HEK293 (cell line): ENCODE measurements at regions not wholly inside any gene's neighbourhood (a gene's known extent, or its start where the extent isn't known, plus 50 kb on each side); places are given as distances from the start of the nearest gene placed in this dataset.

Experiments used
- CTCF ChIA-PET: fragments of 350-600 bp; formaldehyde crosslinking; extraction: SDS; loops from one replicate; lab custom pipeline; 2021; ENCODE audit warnings: antibody characterized with exemption; lab: Yijun Ruan, JAX
- POLR2A ChIA-PET: fragments of 300-600 bp; formaldehyde crosslinking; extraction: SDS; loops from one replicate; lab custom pipeline; 2020; ENCODE audit warnings: antibody characterized with exemption, inconsistent platforms; lab: Yijun Ruan, JAX
- H3K27ac ChIP-seq: fragments of 200-500 bp; sonication (Bioruptor generic); 2 replicates; pipeline ENCODE4 v1.5.1; 2014; ENCODE audit warnings: low read depth, low read length, control low read depth, inconsistent platforms; ENCODE audit errors: extremely low read depth
- H3K36me3 ChIP-seq, 2 experiments: fragments of 200-500 bp in 1 of 2; sonication (Bioruptor generic) in 1 of 2; 1 replicate in 1 of 2; 2 replicates in 1 of 2; pipeline ENCODE4 v1.5.1; 2014 to 2017; ENCODE audit warnings: inconsistent platforms in 2 of 2, low read length in 2 of 2; ENCODE audit not compliant: control insufficient read depth in 2 of 2, insufficient read depth in 1 of 2
- H3K4me1 ChIP-seq: fragments of 200-500 bp; sonication (Bioruptor generic); 2 replicates; pipeline ENCODE4 v1.5.1; 2014; ENCODE audit warnings: mild to moderate bottlenecking, low read length, inconsistent platforms; ENCODE audit not compliant: control insufficient read depth, insufficient read depth
- H3K4me3 ChIP-seq: 2 replicates; pipeline ENCODE4 v1.5.1; 2011; ENCODE audit warnings: low read depth, mild to moderate bottlenecking, control low read depth, low read length, moderate library complexity
- H3K9me3 ChIP-seq: fragments of 200-500 bp; sonication (Bioruptor generic); 2 replicates; pipeline ENCODE4 v1.5.1; 2014; ENCODE audit warnings: low read depth, low read length, inconsistent platforms; ENCODE audit not compliant: control insufficient read depth, insufficient read depth
- KLF8 ChIP-seq: fragments of 450-650 bp; formaldehyde crosslinking; IDR thresholded peaks from 2 replicates; pipeline ENCODE4 v1.5.1; 2016; ENCODE audit warnings: missing biosample characterization, missing genetic modification characterization
- PRDM10 ChIP-seq: fragments of 450-650 bp; formaldehyde crosslinking; IDR thresholded peaks from 2 replicates; pipeline ENCODE4 v1.5.1; 2016; ENCODE audit warnings: missing biosample characterization, missing genetic modification characterization
- ZBTB48 ChIP-seq: fragments of 450-650 bp; formaldehyde crosslinking; IDR thresholded peaks from 2 replicates; pipeline ENCODE4 v1.5.1; 2016; ENCODE audit warnings: missing biosample characterization, missing genetic modification characterization
- ZBTB6 ChIP-seq: fragments of 450-650 bp; formaldehyde crosslinking; IDR thresholded peaks from 2 replicates; pipeline ENCODE4 v1.5.1; 2017; ENCODE audit warnings: missing biosample characterization, missing genetic modification characterization
- ZEB2 ChIP-seq: fragments of 450-650 bp; formaldehyde crosslinking; IDR thresholded peaks from 2 replicates; pipeline ENCODE4 v1.5.1; 2016; ENCODE audit warnings: missing biosample characterization, missing genetic modification characterization
- ZIC2 ChIP-seq: fragments of 450-650 bp; formaldehyde crosslinking; IDR thresholded peaks from 2 replicates; pipeline ENCODE4 v1.5.1; 2016; ENCODE audit warnings: missing biosample characterization, missing genetic modification characterization
- ZNF112 ChIP-seq: fragments of 450-650 bp; formaldehyde crosslinking; IDR thresholded peaks from 2 replicates; pipeline ENCODE4 v1.5.0; 2017; ENCODE audit warnings: missing biosample characterization, missing genetic modification characterization
- ZNF157 ChIP-seq: fragments of 450-650 bp; formaldehyde crosslinking; IDR thresholded peaks from 2 replicates; pipeline ENCODE4 v1.5.1; 2016; ENCODE audit warnings: missing biosample characterization, missing genetic modification characterization
- ZNF202 ChIP-seq: fragments of 450-650 bp; formaldehyde crosslinking; IDR thresholded peaks from 2 replicates; pipeline ENCODE4 v1.5.1; 2016; ENCODE audit warnings: missing biosample characterization, missing genetic modification characterization, borderline replicate concordance
- ZNF248 ChIP-seq: fragments of 450-650 bp; formaldehyde crosslinking; IDR thresholded peaks from 2 replicates; pipeline ENCODE4 v1.5.1; 2017; ENCODE audit warnings: missing biosample characterization, missing genetic modification characterization
- ZNF324 ChIP-seq: fragments of 450-650 bp; formaldehyde crosslinking; IDR thresholded peaks from 2 replicates; pipeline ENCODE4 v1.5.1; 2016; ENCODE audit warnings: missing biosample characterization, missing genetic modification characterization
- ZNF37A ChIP-seq: fragments of 450-650 bp; IDR thresholded peaks from 2 replicates; pipeline ENCODE4 v1.5.1; 2018; ENCODE audit warnings: missing biosample characterization, missing genetic modification characterization
- ZNF416 ChIP-seq: fragments of 450-650 bp; formaldehyde crosslinking; IDR thresholded peaks from 2 replicates; pipeline ENCODE4 v1.5.1; 2016; ENCODE audit warnings: missing biosample characterization, missing genetic modification characterization
- ZNF426 ChIP-seq: fragments of 450-650 bp; formaldehyde crosslinking; IDR thresholded peaks from 2 replicates; pipeline ENCODE4 v1.5.1; 2017; ENCODE audit warnings: missing biosample characterization, missing genetic modification characterization, mild to moderate bottlenecking, inconsistent platforms, moderate library complexity
- ZNF510 ChIP-seq: fragments of 450-650 bp; formaldehyde crosslinking; IDR thresholded peaks from 2 replicates; pipeline ENCODE4 v1.5.1; 2018; ENCODE audit warnings: mild to moderate bottlenecking, missing genetic modification characterization, missing biosample characterization; ENCODE audit not compliant: insufficient replicate concordance
- ZNF530 ChIP-seq: fragments of 450-650 bp; formaldehyde crosslinking; IDR thresholded peaks from 2 replicates; pipeline ENCODE4 v1.5.1; 2016; ENCODE audit warnings: low read depth, missing biosample characterization, missing genetic modification characterization
- ZNF560 ChIP-seq: fragments of 450-650 bp; formaldehyde crosslinking; IDR thresholded peaks from 2 replicates; pipeline ENCODE4 v1.5.1; 2017; ENCODE audit warnings: missing biosample characterization, missing genetic modification characterization, borderline replicate concordance
- ZNF596 ChIP-seq: fragments of 450-650 bp; IDR thresholded peaks from 2 replicates; pipeline ENCODE4 v1.5.0; 2018; ENCODE audit warnings: missing biosample characterization, mild to moderate bottlenecking, missing genetic modification characterization, moderate library complexity
- ZNF621 ChIP-seq: fragments of 450-650 bp; formaldehyde crosslinking; IDR thresholded peaks from 2 replicates; pipeline ENCODE4 v1.5.1; 2017; ENCODE audit warnings: missing biosample characterization, missing genetic modification characterization
- ZNF670 ChIP-seq: fragments of 450-650 bp; formaldehyde crosslinking; IDR thresholded peaks from 2 replicates; pipeline ENCODE4 v1.5.1; 2016; ENCODE audit warnings: missing biosample characterization, missing genetic modification characterization, low read depth
- ZSCAN16 ChIP-seq: fragments of 450-650 bp; formaldehyde crosslinking; IDR thresholded peaks from 2 replicates; pipeline ENCODE4 v1.5.1; 2016; ENCODE audit warnings: missing biosample characterization, missing genetic modification characterization
- ZSCAN23 ChIP-seq: fragments of 450-650 bp; formaldehyde crosslinking; IDR thresholded peaks from 2 replicates; pipeline ENCODE4 v1.5.1; 2016; ENCODE audit warnings: missing biosample characterization, missing genetic modification characterization
- TF ChIP-seq, protein P1 (sequence below): fragments of 450-650 bp; formaldehyde crosslinking; IDR thresholded peaks from 2 replicates; pipeline ENCODE4 v1.5.1; 2016; ENCODE audit warnings: missing biosample characterization, missing genetic modification characterization, low read depth

DNA sequence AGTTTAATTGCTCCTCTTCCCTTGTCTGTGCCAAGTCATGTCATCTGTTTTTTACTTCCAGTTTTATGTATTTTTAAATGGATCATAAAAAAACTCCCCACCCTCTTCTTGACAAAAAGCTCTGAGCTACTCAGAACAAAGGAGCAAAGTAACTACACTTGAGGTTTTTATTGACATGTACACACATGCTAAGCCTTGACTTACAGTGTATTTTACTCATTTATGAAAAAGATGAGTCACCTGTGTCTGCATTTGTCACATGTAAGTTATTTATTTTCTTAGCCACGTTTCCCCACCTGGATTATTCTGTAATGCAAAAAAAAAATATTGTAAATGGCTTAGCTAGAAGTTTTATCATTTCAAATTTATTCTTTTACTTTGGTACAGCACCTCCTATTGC is 628.8 kb upstream of the SLC35B3 start (continued):
- no peak for TF ChIP-seq ZNF37A
- no peak for TF ChIP-seq ZSCAN23
- no peak for TF ChIP-seq ZNF416
- no peak for TF ChIP-seq ZNF670 (tag by site-specific recombination)
- no peak for TF ChIP-seq ZBTB48 (tag by site-specific recombination)
- TF ChIP-seq ZNF560 (tag by site-specific recombination), result no peak
- TF ChIP-seq ZNF324 (tag by site-specific recombination), result no peak

DNA sequence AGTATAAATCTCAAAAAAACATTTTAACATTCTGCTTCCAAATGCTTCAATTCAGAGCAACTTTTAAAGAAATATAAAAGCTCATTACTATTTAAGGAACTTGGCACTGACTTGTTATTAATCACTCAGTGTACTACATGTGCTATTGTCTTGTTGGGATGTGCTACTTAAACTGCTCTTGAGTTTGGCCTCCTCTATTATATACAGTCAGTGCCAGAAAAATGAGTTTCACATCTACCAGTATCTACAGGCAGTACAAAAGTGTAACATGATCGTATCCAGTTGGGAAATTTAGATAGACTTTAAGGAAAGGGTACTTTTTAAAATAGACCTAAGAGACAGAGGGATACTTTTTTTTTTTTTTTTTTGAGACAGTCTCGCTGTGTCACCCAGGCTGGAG is 627.3 kb upstream of the SLC35B3 start:
- H3K27ac ChIP-seq, result no peak overlapping the region
- no peak overlapping the region for H3K4me3 ChIP-seq
- no peaks in the 10 kb centered on the region for H3K36me3 ChIP-seq
- TF ChIP-seq ZNF248 (tag by site-specific recombination) (no peak), ZNF112 (no peak), ZEB2 (tag by site-specific recombination) (no peak), PRDM10 (no peak), ZNF530 (tag by site-specific recombination) (no peak), KLF8 (tag by site-specific recombination) (no peak), ZNF202 (no peak), ZSCAN16 (no peak), ZNF426 (no peak), ZBTB6 (tag by site-specific recombination) (no peak), ZNF157 (tag by site-specific recombination) (no peak), ZIC2 (tag by site-specific recombination) (no peak), ZNF596 (tag by site-specific recombination) (no peak), ZNF510 (tag by site-specific recombination) (no peak), ZNF621 (tag by site-specific recombination) (no peak)
- TF ChIP-seq, protein P1, sequence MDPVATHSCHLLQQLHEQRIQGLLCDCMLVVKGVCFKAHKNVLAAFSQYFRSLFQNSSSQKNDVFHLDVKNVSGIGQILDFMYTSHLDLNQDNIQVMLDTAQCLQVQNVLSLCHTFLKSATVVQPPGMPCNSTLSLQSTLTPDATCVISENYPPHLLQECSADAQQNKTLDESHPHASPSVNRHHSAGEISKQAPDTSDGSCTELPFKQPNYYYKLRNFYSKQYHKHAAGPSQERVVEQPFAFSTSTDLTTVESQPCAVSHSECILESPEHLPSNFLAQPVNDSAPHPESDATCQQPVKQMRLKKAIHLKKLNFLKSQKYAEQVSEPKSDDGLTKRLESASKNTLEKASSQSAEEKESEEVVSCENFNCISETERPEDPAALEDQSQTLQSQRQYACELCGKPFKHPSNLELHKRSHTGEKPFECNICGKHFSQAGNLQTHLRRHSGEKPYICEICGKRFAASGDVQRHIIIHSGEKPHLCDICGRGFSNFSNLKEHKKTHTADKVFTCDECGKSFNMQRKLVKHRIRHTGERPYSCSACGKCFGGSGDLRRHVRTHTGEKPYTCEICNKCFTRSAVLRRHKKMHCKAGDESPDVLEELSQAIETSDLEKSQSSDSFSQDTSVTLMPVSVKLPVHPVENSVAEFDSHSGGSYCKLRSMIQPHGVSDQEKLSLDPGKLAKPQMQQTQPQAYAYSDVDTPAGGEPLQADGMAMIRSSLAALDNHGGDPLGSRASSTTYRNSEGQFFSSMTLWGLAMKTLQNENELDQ (tag by site-specific recombination), result no peak
- H3K9me3 ChIP-seq, result no peaks in the 10 kb centered on the region
- H3K4me1 ChIP-seq, result no peaks in the 10 kb centered on the region
- ChIA-PET POLR2A (no interaction called here), CTCF (interaction anchor here (0.8 kb wide), 1 partner anchor 24 kb away, joined by 3 read pairs; no protein-coding TSS in a partner anchor)
